AG04449 (cell line): ENCODE measurements at regions not wholly inside any gene's neighbourhood (a gene's known extent, or its start where the extent isn't known, plus 50 kb on each side); places are given as distances from the start of the nearest gene placed in this dataset.

Experiments
- CTCF ChIA-PET: fragments of 350-600 bp; formaldehyde crosslinking; extraction: SDS; loops from one replicate; lab custom pipeline; 2021; ENCODE audit warnings: antibody characterized with exemption; lab: Yijun Ruan, JAX
- POLR2A ChIA-PET: fragments of 400-600, 350-600 bp; formaldehyde crosslinking; extraction: SDS; loops from one replicate; lab custom pipeline; 2020; ENCODE audit warnings: antibody characterized with exemption, inconsistent platforms; lab: Yijun Ruan, JAX
- DNase-seq: peaks from one replicate; pipeline ENCODE4 v3.0.0-alpha.2; 2010; ENCODE audit warnings: low read depth, low spot score
- H3K4me3 ChIP-seq: 2 replicates; pipeline ENCODE4 v1.5.1; 2011; ENCODE audit warnings: low read depth, mild to moderate bottlenecking, control low read depth, low read length
- TF ChIP-seq, protein P1 (sequence below): IDR thresholded peaks from one replicate; pipeline ENCODE4 v1.5.1; 2011; ENCODE audit warnings: mild to moderate bottlenecking, moderate library complexity, low read length, control low read depth, inconsistent platforms; ENCODE audit not compliant: insufficient read depth; ENCODE audit errors: missing control alignments

DNA sequence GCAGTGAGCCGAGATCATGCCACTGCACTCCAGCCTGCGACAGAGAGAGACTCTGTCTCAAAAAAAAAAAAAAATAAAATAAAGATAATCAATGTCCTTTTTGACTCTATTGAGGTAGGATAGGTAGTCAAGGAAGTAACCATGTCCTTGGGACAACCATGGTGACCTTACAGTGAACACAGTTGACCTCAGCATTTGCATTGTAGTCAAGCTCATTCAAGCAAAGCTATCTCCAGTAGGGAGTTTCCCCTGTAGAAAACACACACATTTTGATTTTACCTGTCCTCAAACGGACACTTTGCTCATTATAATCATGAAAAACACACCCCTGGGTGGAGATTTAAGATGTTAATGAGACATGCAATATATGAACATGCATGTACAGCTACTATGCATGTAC is 171.7 kb downstream of the KIF20B start:
- DNase-seq = no peak
- TF ChIP-seq, protein P1, sequence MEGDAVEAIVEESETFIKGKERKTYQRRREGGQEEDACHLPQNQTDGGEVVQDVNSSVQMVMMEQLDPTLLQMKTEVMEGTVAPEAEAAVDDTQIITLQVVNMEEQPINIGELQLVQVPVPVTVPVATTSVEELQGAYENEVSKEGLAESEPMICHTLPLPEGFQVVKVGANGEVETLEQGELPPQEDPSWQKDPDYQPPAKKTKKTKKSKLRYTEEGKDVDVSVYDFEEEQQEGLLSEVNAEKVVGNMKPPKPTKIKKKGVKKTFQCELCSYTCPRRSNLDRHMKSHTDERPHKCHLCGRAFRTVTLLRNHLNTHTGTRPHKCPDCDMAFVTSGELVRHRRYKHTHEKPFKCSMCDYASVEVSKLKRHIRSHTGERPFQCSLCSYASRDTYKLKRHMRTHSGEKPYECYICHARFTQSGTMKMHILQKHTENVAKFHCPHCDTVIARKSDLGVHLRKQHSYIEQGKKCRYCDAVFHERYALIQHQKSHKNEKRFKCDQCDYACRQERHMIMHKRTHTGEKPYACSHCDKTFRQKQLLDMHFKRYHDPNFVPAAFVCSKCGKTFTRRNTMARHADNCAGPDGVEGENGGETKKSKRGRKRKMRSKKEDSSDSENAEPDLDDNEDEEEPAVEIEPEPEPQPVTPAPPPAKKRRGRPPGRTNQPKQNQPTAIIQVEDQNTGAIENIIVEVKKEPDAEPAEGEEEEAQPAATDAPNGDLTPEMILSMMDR = no peak
- no peak overlapping the region for H3K4me3 ChIP-seq
- ChIA-PET CTCF (no interaction called here), POLR2A (no interaction called here)

DNA sequence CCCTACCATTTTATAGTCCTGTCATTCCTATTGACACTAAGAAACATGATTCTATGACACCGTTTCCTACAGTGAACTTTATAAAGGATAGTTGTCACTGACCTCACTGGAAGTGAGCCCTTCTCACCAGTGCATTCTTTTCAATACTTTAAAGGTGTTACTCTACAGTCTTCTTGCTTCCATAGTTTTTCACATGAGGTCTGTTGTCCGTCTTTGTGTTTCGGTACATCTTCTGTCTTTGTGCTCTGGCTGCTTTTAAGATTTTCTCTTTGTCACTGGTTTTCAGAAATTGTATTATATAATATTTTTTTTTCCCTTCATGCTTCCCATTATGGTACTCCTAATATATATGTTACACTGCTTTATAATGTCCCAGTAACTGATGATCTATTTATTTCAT is 174.2 kb downstream of the KIF20B start:
- DNase-seq = no peak
- H3K4me3 ChIP-seq = no peak overlapping the region
- POLR2A ChIA-PET = no interaction called here
- TF ChIP-seq, protein P1 = no peak
- CTCF ChIA-PET = no interaction called here

DNA sequence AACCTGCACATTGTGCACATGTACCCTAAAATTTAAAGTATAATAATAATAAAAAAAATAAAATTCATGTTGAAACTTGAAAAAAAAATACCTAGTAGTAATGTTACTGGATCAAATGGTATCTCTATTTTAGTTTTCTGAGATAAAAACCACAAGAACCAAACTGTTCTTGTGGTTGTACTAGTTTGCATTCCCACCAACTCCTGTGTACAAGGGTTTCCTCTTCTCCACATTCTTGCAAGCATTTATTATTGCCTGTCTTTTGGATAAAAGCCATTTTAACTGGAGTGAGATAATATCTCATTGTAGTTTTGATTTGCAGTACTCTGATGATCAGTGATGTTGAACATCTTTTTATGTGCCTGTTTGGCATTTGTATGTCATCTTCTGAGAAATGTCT is 177.7 kb downstream of the KIF20B start:
- TF ChIP-seq, protein P1 = no peak
- H3K4me3 ChIP-seq = no peak overlapping the region
- POLR2A ChIA-PET = no interaction called here
- CTCF ChIA-PET = no interaction called here
- no peak for DNase-seq

DNA sequence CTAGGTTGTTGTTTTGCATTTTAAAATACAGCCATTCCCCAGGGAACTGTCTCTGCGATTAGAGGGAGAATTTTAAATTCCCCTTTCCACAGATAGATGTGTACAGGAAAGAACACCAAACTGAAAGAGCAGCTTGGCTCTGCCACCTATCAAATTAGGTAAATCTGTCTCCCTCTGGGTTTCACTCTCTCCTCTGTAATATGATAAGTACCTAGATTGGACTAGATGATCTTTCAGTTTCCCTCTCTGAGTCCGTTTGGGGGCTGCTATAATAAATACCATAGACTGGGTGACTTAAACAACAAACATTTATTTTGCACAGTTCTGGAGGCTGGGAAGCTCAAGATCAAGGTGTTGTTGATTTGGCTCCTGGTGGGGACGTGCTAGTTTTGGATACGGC is 186.0 kb downstream of the KIF20B start:
- H3K4me3 ChIP-seq = no peak overlapping the region
- no peak for DNase-seq
- ChIA-PET CTCF (no interaction called here), POLR2A (no interaction called here)
- TF ChIP-seq, protein P1 = no peak

DNA sequence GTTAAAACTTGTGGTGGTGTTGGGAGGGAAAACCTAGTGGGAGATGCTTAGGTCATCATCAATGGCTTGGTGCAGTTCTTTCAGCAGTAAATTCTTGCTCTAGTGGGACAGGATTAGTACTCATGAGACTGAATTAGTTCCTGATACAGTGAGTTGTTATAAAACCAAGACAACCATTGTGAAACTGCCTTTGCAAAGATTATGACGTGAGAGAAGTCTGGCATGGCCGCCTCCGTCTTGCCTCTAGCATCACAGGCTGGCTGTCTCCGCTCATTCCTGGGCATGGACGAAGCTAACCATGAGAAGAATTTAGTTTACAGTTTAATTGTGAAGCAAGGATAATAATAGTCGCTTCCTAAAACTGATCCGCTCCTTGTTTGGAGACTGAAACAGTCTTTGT is 186.4 kb downstream of the KIF20B start:
- TF ChIP-seq, protein P1 = no peak
- ChIA-PET CTCF (no interaction called here), POLR2A (no interaction called here)
- no peak for DNase-seq
- H3K4me3 ChIP-seq = no peak overlapping the region

DNA sequence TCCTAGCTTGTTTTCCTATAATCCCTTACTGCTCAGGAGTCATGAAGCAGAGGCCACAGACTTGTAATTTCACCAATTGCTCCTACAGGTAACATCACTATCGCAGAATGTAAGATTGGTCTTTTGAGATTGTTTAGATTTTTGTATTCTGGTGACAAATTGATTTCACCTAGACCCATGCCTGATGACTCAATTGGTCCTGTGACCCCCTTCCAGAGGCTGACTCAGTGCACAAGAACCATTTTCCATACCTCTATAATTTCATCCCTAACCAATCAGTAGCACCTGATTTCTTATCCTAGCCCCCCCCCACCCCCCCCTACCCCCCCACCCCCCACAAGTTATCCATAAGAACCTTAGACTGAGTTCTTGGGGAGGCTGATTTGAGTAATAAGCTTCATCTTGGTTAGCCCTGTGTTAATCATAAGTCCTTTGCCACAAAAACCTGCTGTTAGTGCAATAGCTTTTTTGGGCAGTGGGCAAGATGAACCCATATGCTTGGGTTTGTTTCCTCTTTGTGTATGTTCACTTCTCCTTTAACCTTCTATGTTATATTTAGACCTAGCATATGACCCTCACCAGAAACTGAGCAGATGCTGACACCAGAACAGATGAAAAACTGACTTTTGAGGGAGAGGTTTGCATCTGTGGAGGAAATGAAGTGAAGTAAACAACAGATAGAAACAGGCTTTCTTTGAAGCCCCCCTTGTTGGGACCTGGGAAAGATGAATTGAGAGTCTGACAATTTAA is 187.1 kb downstream of the KIF20B start:
- TF ChIP-seq, protein P1 = no peak
- no peak for DNase-seq
- H3K4me3 ChIP-seq = no peak overlapping the region
- CTCF ChIA-PET = no interaction called here
- POLR2A ChIA-PET = no interaction called here
